Fibroblast of pulmonary artery (primary cell): ENCODE measurements at regions not wholly inside any gene's neighbourhood (a gene's known extent, or its start where the extent isn't known, plus 50 kb on each side); places are given as distances from the start of the nearest gene placed in this dataset.

Source experiments
- DNase-seq: peaks from one replicate; pipeline ENCODE4 v3.0.0-alpha.2; 2010; ENCODE audit warnings: low read depth
- H3K4me3 ChIP-seq: replicated peaks from 2 replicates; pipeline ENCODE4 v1.5.1; 2011; ENCODE audit warnings: low read depth, mild to moderate bottlenecking, control low read depth, low read length, moderate library complexity
- CTCF ChIP-seq: IDR thresholded peaks from 2 replicates; pipeline ENCODE4 v1.5.1; 2011; ENCODE audit warnings: mild to moderate bottlenecking, control low read depth, low read length, inconsistent platforms; ENCODE audit errors: missing control alignments

GRCh38 chr9:108162664-108163063 is 673.1 kb upstream of the KLF4 start:
- no peak overlapping the region for H3K4me3 ChIP-seq
- no peak for TF ChIP-seq CTCF
- peak; percentile 79 for DNase-seq

- DNase-seq, result no peak
- no peak overlapping the region for H3K4me3 ChIP-seq
- TF ChIP-seq CTCF, result no peak
Measured at GRCh38 chr9:108161503-108161902, 671.9 kb upstream of the KLF4 start.

- TF ChIP-seq CTCF, result no peak
- no peak overlapping the region for H3K4me3 ChIP-seq
- no peak for DNase-seq
Measured at GRCh38 chr9:108160706-108161355, 671.3 kb upstream of the KLF4 start.

GRCh38 chr9:108160039-108160438 is 670.5 kb upstream of the KLF4 start:
- H3K4me3 ChIP-seq, result no peak overlapping the region
- DNase-seq, result no peak
- no peak for TF ChIP-seq CTCF

GRCh38 chr9:108158236-108158995 is 668.8 kb upstream of the KLF4 start:
- TF ChIP-seq CTCF, result no peak

GRCh38 chr9:108156270-108156998 is 666.9 kb upstream of the KLF4 start:
- no peak for TF ChIP-seq CTCF
- DNase-seq, result peak; percentile 30
- H3K4me3 ChIP-seq, result no peak overlapping the region

More at GRCh38 chr9:108158236-108158995, 668.8 kb upstream of the KLF4 start:
- DNase-seq, result no peak
- H3K4me3 ChIP-seq, result no peak overlapping the region
